ENCODE measurements at regions not wholly inside any gene's neighbourhood (a gene's known extent, or its start where the extent isn't known, plus 50 kb on each side); places are given as distances from the start of the nearest gene placed in this dataset.

DNA sequence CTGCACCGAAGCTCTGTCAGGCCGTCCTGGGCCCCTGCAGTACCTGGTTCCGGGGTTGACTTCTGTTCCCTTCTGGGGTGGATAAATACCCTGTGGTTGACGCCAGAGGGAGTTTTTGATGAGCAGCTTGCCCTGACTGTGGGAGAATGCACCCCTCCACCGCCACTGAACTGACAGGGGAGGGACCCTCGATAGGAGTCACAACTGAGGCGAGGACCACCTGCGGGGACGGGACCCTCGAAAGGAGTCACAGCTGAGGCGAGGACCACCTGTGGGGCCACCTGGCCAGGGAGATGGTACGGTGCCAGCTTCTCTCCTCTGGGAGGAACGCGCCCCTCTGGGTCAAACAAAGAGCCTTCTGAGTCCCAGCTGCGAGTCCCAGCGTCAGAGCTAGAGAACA, 100.1 kb upstream of the FRMD1 start:
- Histone ChIP-seq H3K79me2 (ENCODE audit: insufficient read depth, low read length) (no peaks in the 10 kb centered on the region), H2AFZ (ENCODE audit: low read depth, low read length, poor library complexity, severe bottlenecking) (no peak overlapping the region), H3K4me1 (ENCODE audit: control insufficient read depth in 1 of 2, insufficient read depth in 2 of 2, low read length in 2 of 2) (no peaks in the 10 kb centered on the region), H3K9me2 (ENCODE audit: insufficient read depth) (no peaks in the 10 kb centered on the region), H3K4me2 (ENCODE audit: low read length) (no peak overlapping the region), H3K4me3 (replicated peaks in 1 of 2; ENCODE audit: low read depth in 1 of 2, low read length in 2 of 2) (no peak overlapping the region), H3K9me3 (ENCODE audit: control insufficient read depth in 1 of 2, insufficient read depth in 1 of 2, low read depth in 1 of 2, low read length in 2 of 2) (no peaks in the 10 kb centered on the region), H3K27me3 (ENCODE audit: insufficient read depth, low read length) (0 out of 2 replicates have a peak, but pooled peaks cover 4% of the 10 kb centered on the region), H3K36me3 (ENCODE audit: control insufficient read depth in 1 of 2, insufficient read depth in 2 of 2, low read length in 2 of 2) (no peaks in the 10 kb centered on the region), H3K27ac (ENCODE audit: low read depth, low read length) (no peak overlapping the region), H3K9ac (ENCODE audit: low read length) (no peak overlapping the region), H4K20me1 (ENCODE audit: insufficient read depth) (no peaks in the 10 kb centered on the region)
- ChIA-PET RAD21 (ENCODE audit: low non-redundant PET in 1 of 2, low total read pairs in 2 of 2, uncharacterized antibody in 2 of 2, unreplicated experiment in 2 of 2) (no interaction called here), CTCF (no interaction called here), POLR2A (no interaction called here)
- DNase-seq (ENCODE audit: low read depth, low spot score) (no peak), ATAC-seq (no peak)
- BruUV-seq (replicated peaks) = no TSS peak
- intact Hi-C loops (cut with micrococcal nuclease) = no loop called here
- TF ChIP-seq CBX3 (IDR thresholded peaks at IDR 0.05; ENCODE audit: low read depth) (no peak), REST (IDR thresholded peaks at IDR 0.05; ENCODE audit: low read depth) (no peak), SIN3A (IDR thresholded peaks at IDR 0.05; ENCODE audit: low read depth) (no peak), FOSL1 (IDR thresholded peaks at IDR 0.05; ENCODE audit: low read depth) (no peak), EZH2 (IDR thresholded peaks at IDR 0.05) (no peak), ZFX (IDR thresholded peaks at IDR 0.05) (no peak), SRF (IDR thresholded peaks at IDR 0.05; ENCODE audit: low read depth) (no peak), RAD21 (IDR thresholded peaks at IDR 0.05; ENCODE audit: low read depth) (no peak), ATF3 (IDR thresholded peaks at IDR 0.05) (no peak), JUND (IDR thresholded peaks at IDR 0.05) (no peak), SP1 (IDR thresholded peaks at IDR 0.05; ENCODE audit: low read depth) (no peak), YY1 (IDR thresholded peaks at IDR 0.05; ENCODE audit: extremely low read depth, insufficient replicate concordance, low read depth, low read length) (no peak), POLR2AphosphoS5 (IDR thresholded peaks at IDR 0.05; ENCODE audit: low read depth, low read length) (no peak), POLR2A (IDR thresholded peaks at IDR 0.05; ENCODE audit: borderline replicate concordance, extremely low read depth, insufficient read depth, insufficient read length) (no peak), ELF1 (IDR thresholded peaks at IDR 0.05; ENCODE audit: borderline replicate concordance, low read depth) (no peak)
